CD1c-positive myeloid dendritic cell (primary cell): ENCODE measurements at regions not wholly inside any gene's neighbourhood (a gene's known extent, or its start where the extent isn't known, plus 50 kb on each side); places are given as distances from the start of the nearest gene placed in this dataset.

Experiments used
- DNase-seq: peaks from one replicate; pipeline ENCODE4 v3.0.0-alpha.2; 2016; ENCODE audit errors: extremely low spot score

- no peak for DNase-seq
Observed at GRCh38 chr14:22304326-22304725, 284.7 kb downstream of the DAD1 start.

- DNase-seq = peak; percentile 22
Observed at GRCh38 chr14:22303589-22304195, 285.3 kb downstream of the DAD1 start.

- DNase-seq = no peak
Observed at GRCh38 chr14:22300646-22301045, 288.4 kb downstream of the DAD1 start.

- no peak for DNase-seq
Observed at GRCh38 chr14:22297376-22297775, 291.6 kb downstream of the DAD1 start.

- no peak for DNase-seq
Observed at GRCh38 chr14:22296722-22297121, 292.3 kb downstream of the DAD1 start.

GRCh38 chr14:22296088-22296487 is 292.9 kb downstream of the DAD1 start:
- no peak for DNase-seq

GRCh38 chr14:22291406-22291805 is 297.6 kb downstream of the DAD1 start:
- DNase-seq = no peak

GRCh38 chr14:22289570-22289969 is 299.5 kb downstream of the DAD1 start:
- DNase-seq = no peak

GRCh38 chr14:22285991-22286390 is 303.0 kb downstream of the DAD1 start:
- no peak for DNase-seq

- no peak for DNase-seq
Observed at GRCh38 chr14:22282949-22283348, 306.1 kb downstream of the DAD1 start.

- peak; percentile 30 for DNase-seq
Observed at GRCh38 chr14:22282417-22282816, 306.6 kb downstream of the DAD1 start.

- DNase-seq = peak; percentile 10
Observed at GRCh38 chr14:22281447-22281874, 307.6 kb downstream of the DAD1 start.

- DNase-seq = no peak
Observed at GRCh38 chr14:22280497-22281316, 308.3 kb downstream of the DAD1 start.

- DNase-seq = no peak
Observed at GRCh38 chr14:22276913-22277816, 311.9 kb downstream of the DAD1 start.

- no peak for DNase-seq
Observed at GRCh38 chr14:22271838-22272799, 316.9 kb downstream of the DAD1 start.

GRCh38 chr14:22268875-22269274 is 320.1 kb downstream of the DAD1 start:
- DNase-seq = peak; percentile 36

- no peak for DNase-seq
Observed at GRCh38 chr14:22266683-22267082, 322.3 kb downstream of the DAD1 start.

- DNase-seq = no peak
Observed at GRCh38 chr14:22266142-22266442, 322.9 kb downstream of the DAD1 start.

- no peak for DNase-seq
Observed at GRCh38 chr14:22265319-22266141, 323.5 kb downstream of the DAD1 start.

GRCh38 chr14:22264759-22265158 is 324.3 kb downstream of the DAD1 start:
- no peak for DNase-seq
